IMR-90 (cell line): ENCODE measurements at regions not wholly inside any gene's neighbourhood (a gene's known extent, or its start where the extent isn't known, plus 50 kb on each side); places are given as distances from the start of the nearest gene placed in this dataset.

ENCODE experiments used
- ATAC-seq: fragments of 200-7000 bp; cut with Tn5 transposase; 2 replicates; pipeline ENCODE4 v1.9.1; 2020; ENCODE audit warnings: low read depth, mild to moderate bottlenecking, moderate library complexity
- BruUV-seq: library from RNA; stranded (reverse); fragments of 400-500 nt; replicated peaks from 2 replicates; lab custom pipeline; 2021; lab: Mats Ljungman, UMichigan
- CTCF ChIA-PET: fragments of 300-600 bp; formaldehyde crosslinking; extraction: SDS; loops from one replicate; lab custom pipeline; 2021; ENCODE audit warnings: antibody characterized with exemption; lab: Yijun Ruan, JAX
- POLR2A ChIA-PET: fragments of 300-600 bp; sonication (Branson Sonifier 250); formaldehyde crosslinking; loops from one replicate; lab custom pipeline; 2022; ENCODE audit warnings: antibody characterized with exemption; ENCODE audit not compliant: unreplicated experiment; lab: Charles Lee
- DNase-seq: peaks from one replicate; pipeline ENCODE4 v3.0.0; 2013
- H2AFZ ChIP-seq: replicated peaks from 2 replicates; pipeline ENCODE3; 2013; ENCODE audit warnings: low read length, mild to moderate bottlenecking; ENCODE audit not compliant: poor library complexity
- H2AK5ac ChIP-seq: 2 replicates; pipeline ENCODE4 v1.6.1; 2013; ENCODE audit warnings: low read depth, low read length, inconsistent platforms
- H2AK9ac ChIP-seq: replicated peaks from 2 replicates; pipeline ENCODE3; 2013; ENCODE audit warnings: mild to moderate bottlenecking, low read depth, low read length, moderate library complexity; ENCODE audit not compliant: poor library complexity
- H2BK120ac ChIP-seq: 2 replicates; pipeline ENCODE4 v1.6.1; 2013; ENCODE audit warnings: low read depth, low read length, inconsistent platforms
- H2BK15ac ChIP-seq: 3 replicates; pipeline ENCODE4 v1.6.1; 2013; ENCODE audit warnings: low read depth, low read length, inconsistent platforms
- H2BK20ac ChIP-seq: 2 replicates; pipeline ENCODE4 v1.6.1; 2013; ENCODE audit warnings: low read depth, mild to moderate bottlenecking, inconsistent platforms, low read length, moderate library complexity
- H2BK5ac ChIP-seq: 2 replicates; pipeline ENCODE4 v1.6.1; 2013; ENCODE audit warnings: mild to moderate bottlenecking, low read depth, low read length, inconsistent platforms; ENCODE audit not compliant: poor library complexity, severe bottlenecking
- H3K14ac ChIP-seq: replicated peaks from 2 replicates; pipeline ENCODE4 v1.6.1; 2013; ENCODE audit warnings: low read depth, low read length, inconsistent platforms
- H3K18ac ChIP-seq: 2 replicates; pipeline ENCODE4 v1.6.1; 2013; ENCODE audit warnings: low read depth, low read length, control low read depth
- H3K23ac ChIP-seq: 2 replicates; pipeline ENCODE4 v1.6.1; 2013; ENCODE audit warnings: low read depth, low read length, inconsistent platforms
- H3K27ac ChIP-seq: 2 replicates; pipeline ENCODE4 v1.5.1; 2013; ENCODE audit warnings: mild to moderate bottlenecking, control low read depth, low read length; ENCODE audit not compliant: insufficient read depth
- H3K27me3 ChIP-seq: 2 replicates; pipeline ENCODE4 v1.6.1; 2013; ENCODE audit warnings: low read length; ENCODE audit not compliant: control insufficient read depth, insufficient read depth
- H3K36me3 ChIP-seq: 2 replicates; pipeline ENCODE4 v1.6.1; 2013; ENCODE audit warnings: low read length, mixed read lengths; ENCODE audit not compliant: control insufficient read depth, insufficient read depth
- H3K4ac ChIP-seq: 2 replicates; pipeline ENCODE4 v1.6.1; 2013; ENCODE audit warnings: low read depth, low read length, inconsistent platforms
- H3K4me1 ChIP-seq: 2 replicates; pipeline ENCODE4 v1.6.1; 2013; ENCODE audit warnings: low read length, mixed read lengths; ENCODE audit not compliant: control insufficient read depth, insufficient read depth
- H3K4me2 ChIP-seq: 2 replicates; pipeline ENCODE4 v1.6.1; 2013; ENCODE audit warnings: low read depth, mild to moderate bottlenecking, control low read depth, low read length, moderate library complexity
- H3K4me3 ChIP-seq: 2 replicates; pipeline ENCODE4 v1.5.1; 2013; ENCODE audit warnings: low read depth, mild to moderate bottlenecking, control low read depth, low read length, moderate library complexity; ENCODE audit not compliant: insufficient read depth
- H3K56ac ChIP-seq: 2 replicates; pipeline ENCODE4 v1.6.1; 2013; ENCODE audit warnings: low read length, inconsistent platforms; ENCODE audit not compliant: insufficient read depth; ENCODE audit errors: extremely low read depth
- H3K79me1 ChIP-seq, 2 experiments: 2 replicates each; pipeline ENCODE4 v1.6.1; 2013; ENCODE audit warnings: low read length in 2 of 2, inconsistent platforms in 1 of 2, low read depth in 1 of 2
- H3K9ac ChIP-seq: 2 replicates; pipeline ENCODE4 v1.6.1; 2013; ENCODE audit warnings: low read depth, low read length, control low read depth
- H3K9me1 ChIP-seq: 2 replicates; pipeline ENCODE4 v1.6.1; 2013; ENCODE audit warnings: low read length, inconsistent platforms; ENCODE audit not compliant: insufficient read depth
- H3K9me3 ChIP-seq: 2 replicates; pipeline ENCODE4 v1.6.1; 2013; ENCODE audit warnings: low read length; ENCODE audit not compliant: control insufficient read depth, insufficient read depth
- H4K20me1 ChIP-seq: 2 replicates; pipeline ENCODE4 v1.6.1; 2013; ENCODE audit warnings: low read length, inconsistent platforms; ENCODE audit not compliant: insufficient read depth
- H4K5ac ChIP-seq: 2 replicates; pipeline ENCODE4 v1.6.1; 2013; ENCODE audit warnings: mild to moderate bottlenecking, low read depth, low read length, control low read depth
- H4K8ac ChIP-seq, 2 experiments: 2 replicates each; pipeline ENCODE4 v1.6.1; 2013; ENCODE audit warnings: low read depth in 2 of 2, low read length in 2 of 2, control low read depth in 1 of 2, inconsistent platforms in 1 of 2
- H4K91ac ChIP-seq: 2 replicates; pipeline ENCODE4 v1.6.1; 2013; ENCODE audit warnings: low read depth, low read length, inconsistent platforms; ENCODE audit not compliant: insufficient read depth
- BHLHE40 ChIP-seq: fragments of 150-350 bp; IDR thresholded peaks from 2 replicates; pipeline ENCODE4 v1.6.1; 2016; ENCODE audit warnings: mild to moderate bottlenecking, low read depth, low read length
- MAFK ChIP-seq: IDR thresholded peaks from 2 replicates; pipeline ENCODE4 v1.6.1; 2012; ENCODE audit warnings: low read depth, low read length, improper control_type of control experiment
- MXI1 ChIP-seq: IDR thresholded peaks from 2 replicates; pipeline ENCODE4 v1.6.1; 2012; ENCODE audit warnings: low read depth, mild to moderate bottlenecking, low read length, moderate library complexity, borderline replicate concordance
- POLR2A ChIP-seq: IDR thresholded peaks from 2 replicates; pipeline ENCODE4 v1.6.1; 2012; ENCODE audit warnings: mild to moderate bottlenecking, low read depth, low read length
- RAD21 ChIP-seq: IDR thresholded peaks from 2 replicates; pipeline ENCODE4 v1.6.1; 2012; ENCODE audit warnings: low read length, improper control_type of control experiment
- USF2 ChIP-seq: fragments of 150-350 bp; IDR thresholded peaks from 2 replicates; pipeline ENCODE4 v1.6.1; 2017; ENCODE audit warnings: mild to moderate bottlenecking, antibody characterized with exemption, low read length, low read depth
- WGBS, 2 experiments: methylation state at CpG; one replicate each; pipeline versions ENCODE4 v1.1.5 to v1.1.7; 2013; ENCODE audit warnings: missing lambda C conversion rate in 2 of 2; ENCODE audit not compliant: insufficient read length in 1 of 2; ENCODE audit errors: extremely low coverage in 2 of 2; 5-methylcytosine and 5-hydroxymethylcytosine counted together
- dilution Hi-C: fragments of 300-500 bp; cut with HindIII; formaldehyde crosslinking; loops from one replicate; pipeline ENCODE4 v1.14.3; 2018; ENCODE audit warnings: low sequenced_read_pairs; ENCODE audit not compliant: unreplicated experiment
- in situ Hi-C: fragments of 300-500 bp; cut with MboI; formaldehyde crosslinking; loops from 3 replicates; pipeline ENCODE4 v1.14.3; 2019; ENCODE audit warnings: low sequenced_read_pairs, inconsistent platforms, mixed read lengths
- intact Hi-C: fragments of 100-400 bp; cut with micrococcal nuclease; formaldehyde crosslinking; loops from 2 replicates; pipeline ENCODE4 v1.10.0; 2022

GRCh38 chr4:89570931-89571330 is 263.3 kb upstream of the GPRIN3 start:
- H4K8ac ChIP-seq: no peak overlapping the region
- POLR2A ChIA-PET: no interaction called here
- no peak overlapping the region for H2AK5ac ChIP-seq
- no peak for ATAC-seq
- no peaks in the 10 kb centered on the region for H4K20me1 ChIP-seq
- H3K4ac ChIP-seq: no peak overlapping the region
- no peak overlapping the region for H2AK9ac ChIP-seq
- no peak overlapping the region for H4K5ac ChIP-seq
- no peaks in the 10 kb centered on the region for H3K4me1 ChIP-seq
- WGBS, 2 experiments: no CpG with 5 or more reads among the region's 1 CpG
- CTCF ChIA-PET: no interaction called here
- no peak for DNase-seq
- no peak overlapping the region for H2AFZ ChIP-seq
- no peak overlapping the region for H2BK15ac ChIP-seq
- H3K4me3 ChIP-seq: no peak overlapping the region
- H2BK120ac ChIP-seq: no peak overlapping the region
- no peak overlapping the region for H4K91ac ChIP-seq
- H3K18ac ChIP-seq: no peak overlapping the region
- H3K9ac ChIP-seq: no peak overlapping the region
- H3K36me3 ChIP-seq: no peaks in the 10 kb centered on the region
- no peak overlapping the region for H3K4me2 ChIP-seq
- H3K27me3 ChIP-seq: no peaks in the 10 kb centered on the region
- H3K56ac ChIP-seq: no peak overlapping the region
- no peak overlapping the region for H3K23ac ChIP-seq
- H3K79me1 ChIP-seq: no peaks in the 10 kb centered on the region
- H3K27ac ChIP-seq: no peak overlapping the region
- no peaks in the 10 kb centered on the region for H3K9me3 ChIP-seq
- no peaks in the 10 kb centered on the region for H3K9me1 ChIP-seq
- H2BK5ac ChIP-seq: no peak overlapping the region
- dilution Hi-C loops: no loop called here
- no TSS peak for BruUV-seq
- in situ Hi-C loops: no loop called here
- TF ChIP-seq MAFK (no peak), USF2 (no peak), POLR2A (no peak), BHLHE40 (no peak), RAD21 (no peak), MXI1 (no peak)
- H2BK20ac ChIP-seq: no peak overlapping the region
- intact Hi-C loops: no loop called here
- H3K14ac ChIP-seq: no peak overlapping the region
